Superior temporal gyrus (tissue), 1 donor: ENCODE measurements at regions not wholly inside any gene's neighbourhood (a gene's known extent, or its start where the extent isn't known, plus 50 kb on each side); places are given as distances from the start of the nearest gene placed in this dataset.

Experiments
- DNase-seq: peaks from one replicate; pipeline ENCODE4 v3.0.0-alpha.2; 2016; ENCODE audit errors: extremely low spot score

- peak; percentile 27 for DNase-seq
Observed at GRCh38 chr13:80037505-80037888, 303.4 kb downstream of the SPRY2 start.

GRCh38 chr13:80036845-80037504, 304.0 kb downstream of the SPRY2 start:
- DNase-seq, result peak; percentile 33

GRCh38 chr13:80035096-80035495, 305.8 kb downstream of the SPRY2 start:
- no peak for DNase-seq

- no peak for DNase-seq
Observed at GRCh38 chr13:80033951-80034350, 307.0 kb downstream of the SPRY2 start.

- no peak for DNase-seq
Observed at GRCh38 chr13:80033286-80033685, 307.6 kb downstream of the SPRY2 start.

- DNase-seq, result peak; percentile 35
Observed at GRCh38 chr13:80030491-80030890, 310.4 kb downstream of the SPRY2 start.

- DNase-seq, result no peak
Observed at GRCh38 chr13:80029170-80029569, 311.8 kb downstream of the SPRY2 start.

- DNase-seq, result no peak
Observed at GRCh38 chr13:80022146-80022545, 318.8 kb downstream of the SPRY2 start.

- DNase-seq, result no peak
Observed at GRCh38 chr13:80012251-80012650, 328.7 kb downstream of the SPRY2 start.

GRCh38 chr13:80011448-80012212, 329.3 kb downstream of the SPRY2 start:
- DNase-seq, result peak; percentile 66

GRCh38 chr13:80010846-80011245, 330.1 kb downstream of the SPRY2 start:
- DNase-seq, result no peak

- peak; percentile 85 for DNase-seq
Observed at GRCh38 chr13:80010286-80010831, 330.6 kb downstream of the SPRY2 start.

- peak; percentile 75 for DNase-seq
Observed at GRCh38 chr13:80009760-80010159, 331.2 kb downstream of the SPRY2 start.

- DNase-seq, result no peak
Observed at GRCh38 chr13:80006940-80007339, 334.0 kb downstream of the SPRY2 start.

- no peak for DNase-seq
Observed at GRCh38 chr13:80001510-80001842, 339.4 kb downstream of the SPRY2 start.

- DNase-seq, result no peak
Observed at GRCh38 chr13:80000684-80001509, 340.0 kb downstream of the SPRY2 start.

GRCh38 chr13:79999601-80000000, 341.3 kb downstream of the SPRY2 start:
- DNase-seq, result no peak

- no peak for DNase-seq
Observed at GRCh38 chr13:79998381-79998880, 342.5 kb downstream of the SPRY2 start.

GRCh38 chr13:79997244-79997643, 343.7 kb downstream of the SPRY2 start:
- DNase-seq, result no peak

GRCh38 chr13:79995334-79995733, 345.6 kb downstream of the SPRY2 start:
- DNase-seq, result peak; percentile 67

GRCh38 chr13:79992111-79992510, 348.8 kb downstream of the SPRY2 start:
- DNase-seq, result no peak

GRCh38 chr13:79990048-79990447, 350.9 kb downstream of the SPRY2 start:
- DNase-seq, result no peak
